Activated T-cell treated with anti-CD3 and anti-CD28 coated beads, Interleukin-2, amount 50 U/mL, for 24 hours (primary cell): ENCODE measurements at regions not wholly inside any gene's neighbourhood (a gene's known extent, or its start where the extent isn't known, plus 50 kb on each side); places are given as distances from the start of the nearest gene placed in this dataset.
"Not testable (repeated sequence)": the region's sequence is repeated elsewhere in the genome, so short reads cannot be mapped to it uniquely, and the experiment has no call there.

Experiments
- DNase-seq: peaks from one replicate; pipeline ENCODE4 v3.0.0-alpha.2; 2020
- H3K27ac Mint-ChIP-seq: 2 replicates; pipeline ENCODE4 v1.8.0; 2020; ENCODE audit warnings: mild to moderate bottlenecking, mixed read lengths
- H3K27me3 Mint-ChIP-seq: 2 replicates; pipeline ENCODE4 v1.8.0; 2020; ENCODE audit warnings: mixed read lengths
- H3K36me3 Mint-ChIP-seq: 2 replicates; pipeline ENCODE4 v1.8.0; 2020; ENCODE audit warnings: low read depth, mixed read lengths
- H3K4me1 Mint-ChIP-seq: 2 replicates; pipeline ENCODE4 v1.8.0; 2020; ENCODE audit warnings: low read depth, mixed read lengths
- H3K4me3 Mint-ChIP-seq: 2 replicates; pipeline ENCODE4 v1.8.0; 2020; ENCODE audit warnings: mild to moderate bottlenecking, moderate library complexity, mixed read lengths
- H3K9me3 Mint-ChIP-seq: 2 replicates; pipeline ENCODE4 v1.8.0; 2020; ENCODE audit warnings: mixed read lengths

DNA sequence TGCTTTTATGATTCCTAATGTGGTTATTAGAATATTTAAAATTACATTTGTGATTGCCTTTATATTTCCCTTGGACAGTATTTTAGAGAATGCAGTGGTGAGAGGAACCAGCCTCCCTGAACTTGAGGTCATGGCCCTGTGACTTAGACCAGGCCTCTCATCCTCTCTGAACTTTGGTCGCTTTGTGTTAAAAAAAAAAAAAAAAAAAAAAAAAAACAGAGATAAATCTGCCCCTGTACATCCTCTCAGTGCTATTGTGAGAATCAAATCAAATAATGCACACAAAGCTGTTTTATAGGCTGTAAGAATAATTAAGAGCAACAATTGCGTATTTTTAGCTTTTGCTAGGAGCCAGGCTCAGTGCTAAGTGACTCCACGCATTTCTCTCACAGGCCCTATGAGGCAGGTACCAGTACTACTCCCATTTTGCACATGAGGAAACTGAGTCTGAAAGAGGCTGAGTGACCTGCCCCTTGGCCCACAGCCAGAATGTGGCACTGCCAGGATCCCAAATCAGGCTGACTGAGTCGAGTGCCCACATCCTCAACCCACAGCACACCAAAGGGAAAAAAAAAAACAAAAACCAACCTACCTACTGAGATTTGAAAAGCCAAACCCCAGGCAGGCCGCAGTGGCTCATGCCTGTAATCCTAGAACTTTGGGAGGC, 110.3 kb upstream of the LARP1 start:
- peaks cover 16% of the 10 kb centered on the region for H3K4me1 Mint-ChIP-seq
- no peaks in the 10 kb centered on the region for H3K36me3 Mint-ChIP-seq
- no peak for DNase-seq
- H3K9me3 Mint-ChIP-seq, result peaks cover 8% of the 10 kb centered on the region
- H3K4me3 Mint-ChIP-seq, result no peak overlapping the region
- H3K27ac Mint-ChIP-seq, result no peak overlapping the region
- peaks cover 26% of the 10 kb centered on the region for H3K27me3 Mint-ChIP-seq

- Mint-ChIP-seq H3K9me3 (peaks cover 8% of the 10 kb centered on the region), H3K36me3 (no peaks in the 10 kb centered on the region), H3K4me3 (no peak overlapping the region), H3K27me3 (peaks cover 20% of the 10 kb centered on the region), H3K4me1 (peaks cover 13% of the 10 kb centered on the region), H3K27ac (no peak overlapping the region)
- DNase-seq, result no peak
Observed at GRCh38 chr5:154642499-154643245, 112.5 kb upstream of the LARP1 start.

GRCh38 chr5:154640213-154640831, 114.9 kb upstream of the LARP1 start:
- H3K4me3 Mint-ChIP-seq, DNase-seq, H3K9me3 Mint-ChIP-seq, H3K36me3 Mint-ChIP-seq, H3K4me1 Mint-ChIP-seq, H3K27me3 Mint-ChIP-seq, H3K27ac Mint-ChIP-seq: not testable (repeated sequence)

- H3K36me3 Mint-ChIP-seq, H3K4me3 Mint-ChIP-seq, H3K9me3 Mint-ChIP-seq, DNase-seq, H3K4me1 Mint-ChIP-seq, H3K27ac Mint-ChIP-seq, H3K27me3 Mint-ChIP-seq: not testable (repeated sequence)
Observed at GRCh38 chr5:154636786-154637185, 118.4 kb upstream of the LARP1 start.

DNA sequence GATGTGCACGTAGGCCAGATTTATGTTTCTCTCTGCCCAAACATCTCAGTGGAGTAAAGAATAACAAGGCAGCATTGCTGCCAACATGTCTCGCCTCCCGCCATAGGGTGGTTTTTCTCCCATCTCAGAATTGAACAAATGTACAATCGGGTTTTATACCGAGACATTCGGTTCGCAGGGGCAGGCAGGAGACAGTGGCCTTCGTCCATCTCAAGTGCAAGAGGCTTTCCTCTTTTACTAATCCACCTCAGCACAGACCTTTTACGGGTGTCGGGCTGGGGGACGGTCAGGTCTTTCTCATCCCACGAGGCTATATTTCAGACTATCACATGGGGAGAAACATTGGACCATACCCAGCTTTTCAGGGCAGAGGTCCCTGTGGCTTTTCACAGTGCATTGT, 118.9 kb upstream of the LARP1 start:
- not testable (repeated sequence) for DNase-seq, H3K36me3 Mint-ChIP-seq, H3K4me1 Mint-ChIP-seq, H3K4me3 Mint-ChIP-seq, H3K27ac Mint-ChIP-seq, H3K9me3 Mint-ChIP-seq, H3K27me3 Mint-ChIP-seq

DNA sequence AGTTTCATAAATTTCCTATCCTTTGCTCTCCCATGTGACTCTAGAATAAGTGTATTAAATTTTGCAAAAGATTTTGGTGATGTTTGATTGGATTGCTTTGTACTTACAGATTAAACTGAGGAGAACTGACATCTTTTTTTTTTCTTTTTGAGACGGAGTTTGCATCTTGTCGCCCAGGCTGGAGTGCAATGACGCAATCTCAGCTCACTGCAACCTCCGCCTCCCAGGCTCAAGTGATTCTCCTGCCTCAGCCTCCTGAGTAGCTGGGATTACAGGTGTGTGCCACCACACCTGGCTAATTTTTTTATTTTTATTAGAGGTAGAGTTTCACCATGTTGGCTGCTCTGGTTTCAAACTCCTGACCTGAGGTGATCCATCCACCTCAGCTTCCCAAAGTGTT, 121.4 kb upstream of the LARP1 start:
- not testable (repeated sequence) for DNase-seq, H3K4me1 Mint-ChIP-seq, H3K27ac Mint-ChIP-seq, H3K27me3 Mint-ChIP-seq, H3K4me3 Mint-ChIP-seq, H3K36me3 Mint-ChIP-seq, H3K9me3 Mint-ChIP-seq

- H3K27me3 Mint-ChIP-seq, result peaks cover 3% of the 10 kb centered on the region
- no peak for DNase-seq
- no peak overlapping the region for H3K4me3 Mint-ChIP-seq
- no peaks in the 10 kb centered on the region for H3K36me3 Mint-ChIP-seq
- no peaks in the 10 kb centered on the region for H3K9me3 Mint-ChIP-seq
- H3K27ac Mint-ChIP-seq, result no peak overlapping the region
- no peaks in the 10 kb centered on the region for H3K4me1 Mint-ChIP-seq
Observed at GRCh38 chr5:154631141-154631540, 124.0 kb upstream of the LARP1 start.

DNA sequence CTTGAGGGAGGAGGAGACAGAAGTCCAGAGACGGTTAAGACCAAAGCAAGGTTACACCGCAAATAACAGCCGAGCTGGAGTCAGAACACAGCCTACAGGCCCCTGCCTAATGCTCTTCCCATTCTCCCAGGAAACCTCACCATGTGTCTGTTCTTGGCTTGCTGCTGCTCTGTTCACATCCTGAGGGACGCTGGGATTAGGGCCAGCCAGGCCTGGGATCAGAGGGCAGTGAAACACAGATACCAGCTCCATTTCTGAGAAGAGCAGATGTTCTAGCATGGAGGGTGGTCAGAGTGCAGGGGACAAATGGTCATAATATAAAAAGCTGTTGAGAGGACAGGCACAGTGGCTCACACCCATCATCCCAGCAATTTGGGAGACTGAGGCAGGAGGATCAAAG, 124.8 kb upstream of the LARP1 start:
- Mint-ChIP-seq H3K9me3 (no peaks in the 10 kb centered on the region), H3K36me3 (no peaks in the 10 kb centered on the region), H3K4me1 (no peaks in the 10 kb centered on the region), H3K27me3 (peaks cover 3% of the 10 kb centered on the region), H3K4me3 (no peak overlapping the region), H3K27ac (no peak overlapping the region)
- no peak for DNase-seq

DNA sequence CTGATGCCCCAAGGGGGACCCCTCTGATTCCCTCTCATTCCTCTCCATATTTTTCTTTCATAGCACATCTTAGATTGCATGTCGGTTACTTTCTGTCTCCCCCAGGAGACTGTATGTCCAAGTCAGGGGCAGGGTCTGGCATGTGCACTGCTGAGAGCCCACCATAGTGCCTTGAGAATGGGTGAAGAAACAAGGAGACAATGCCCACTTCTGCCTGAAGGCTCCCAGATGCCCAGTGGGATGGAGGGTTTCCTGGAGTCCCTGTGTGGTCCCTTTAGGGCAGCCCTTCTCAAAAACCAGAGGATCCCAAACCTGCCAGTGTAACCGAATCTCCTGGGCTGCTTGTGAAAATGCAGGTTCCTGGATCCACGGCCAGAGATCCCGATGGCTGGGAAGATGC, 126.5 kb upstream of the LARP1 start:
- Mint-ChIP-seq H3K9me3 (no peaks in the 10 kb centered on the region), H3K27me3 (peaks cover 3% of the 10 kb centered on the region), H3K27ac (no peak overlapping the region), H3K36me3 (no peaks in the 10 kb centered on the region), H3K4me3 (no peak overlapping the region), H3K4me1 (no peaks in the 10 kb centered on the region)
- no peak for DNase-seq

GRCh38 chr5:154627698-154628678, 127.2 kb upstream of the LARP1 start:
- Mint-ChIP-seq H3K4me1 (no peaks in the 10 kb centered on the region), H3K4me3 (no peak overlapping the region), H3K36me3 (no peaks in the 10 kb centered on the region), H3K27me3 (no peaks in the 10 kb centered on the region), H3K9me3 (no peaks in the 10 kb centered on the region), H3K27ac (no peak overlapping the region)
- no peak for DNase-seq

- Mint-ChIP-seq H3K36me3 (no peaks in the 10 kb centered on the region), H3K9me3 (no peaks in the 10 kb centered on the region), H3K27ac (no peak overlapping the region), H3K4me1 (no peaks in the 10 kb centered on the region), H3K27me3 (no peaks in the 10 kb centered on the region), H3K4me3 (no peak overlapping the region)
- DNase-seq, result no peak
Observed at GRCh38 chr5:154626876-154627557, 128.2 kb upstream of the LARP1 start.

GRCh38 chr5:154625031-154625430, 130.1 kb upstream of the LARP1 start:
- Mint-ChIP-seq H3K9me3 (no peaks in the 10 kb centered on the region), H3K27me3 (no peaks in the 10 kb centered on the region), H3K4me1 (no peaks in the 10 kb centered on the region), H3K36me3 (no peaks in the 10 kb centered on the region), H3K27ac (no peak overlapping the region), H3K4me3 (no peak overlapping the region)
- DNase-seq, result no peak

GRCh38 chr5:154624341-154624740, 130.8 kb upstream of the LARP1 start:
- no peak overlapping the region for H3K27ac Mint-ChIP-seq
- H3K4me1 Mint-ChIP-seq, result no peaks in the 10 kb centered on the region
- no peaks in the 10 kb centered on the region for H3K36me3 Mint-ChIP-seq
- H3K27me3 Mint-ChIP-seq, result no peaks in the 10 kb centered on the region
- no peak for DNase-seq
- no peaks in the 10 kb centered on the region for H3K9me3 Mint-ChIP-seq
- no peak overlapping the region for H3K4me3 Mint-ChIP-seq

- Mint-ChIP-seq H3K9me3 (no peaks in the 10 kb centered on the region), H3K4me1 (no peaks in the 10 kb centered on the region), H3K27me3 (peaks cover 13% of the 10 kb centered on the region), H3K36me3 (no peaks in the 10 kb centered on the region), H3K27ac (no peak overlapping the region), H3K4me3 (no peak overlapping the region)
- no peak for DNase-seq
Observed at GRCh38 chr5:154620411-154620810, 134.8 kb upstream of the LARP1 start.
